ENCODE measurements at regions not wholly inside any gene's neighbourhood (a gene's known extent, or its start where the extent isn't known, plus 50 kb on each side); places are given as distances from the start of the nearest gene placed in this dataset.

GRCh38 chr3:34070831-34071585 is 272.6 kb downstream of the PDCD6IP start:
- no peak for DNase-seq (ENCODE audit: low read depth)
- H3K4me3 ChIP-seq (ENCODE audit: low read length) = no peak overlapping the region
- no peak for TF ChIP-seq CTCF (conservative IDR thresholded peaks at IDR 0.05; ENCODE audit: low read depth, low read length)

- no peak for DNase-seq (ENCODE audit: low read depth)
- TF ChIP-seq CTCF (conservative IDR thresholded peaks at IDR 0.05; ENCODE audit: low read depth, low read length) = no peak
- no peak overlapping the region for H3K4me3 ChIP-seq (ENCODE audit: low read length)
These were observed 273.9 kb downstream of the PDCD6IP start for GRCh38 chr3:34072297-34072696.

- TF ChIP-seq CTCF (conservative IDR thresholded peaks at IDR 0.05; ENCODE audit: low read depth, low read length) = no peak
- no peak for DNase-seq (ENCODE audit: low read depth)
These were observed 274.7 kb downstream of the PDCD6IP start for GRCh38 chr3:34073111-34073510.

GRCh38 chr3:34073961-34074360 is 275.5 kb downstream of the PDCD6IP start:
- no peak for TF ChIP-seq CTCF (conservative IDR thresholded peaks at IDR 0.05; ENCODE audit: low read depth, low read length)
- no peak for DNase-seq (ENCODE audit: low read depth)
- H3K4me3 ChIP-seq (ENCODE audit: low read length) = no peak overlapping the region

More at GRCh38 chr3:34073111-34073510, 274.7 kb downstream of the PDCD6IP start:
- H3K4me3 ChIP-seq (ENCODE audit: low read length) = no peak overlapping the region

- no peak for TF ChIP-seq CTCF (conservative IDR thresholded peaks at IDR 0.05; ENCODE audit: low read depth, low read length)
- no peak for DNase-seq (ENCODE audit: low read depth)
- H3K4me3 ChIP-seq (ENCODE audit: low read length) = no peak overlapping the region
These were observed 277.5 kb downstream of the PDCD6IP start for GRCh38 chr3:34075975-34076374.

- DNase-seq (ENCODE audit: low read depth) = no peak
- peak overlapping the region; percentile 45 for H3K4me3 ChIP-seq (ENCODE audit: low read length)
- no peak for TF ChIP-seq CTCF (conservative IDR thresholded peaks at IDR 0.05; ENCODE audit: low read depth, low read length)
These were observed 279.2 kb downstream of the PDCD6IP start for GRCh38 chr3:34077417-34078195.

All from retinal pigment epithelial cell (primary cell).